ENCODE measurements at regions not wholly inside any gene's neighbourhood (a gene's known extent, or its start where the extent isn't known, plus 50 kb on each side); places are given as distances from the start of the nearest gene placed in this dataset.

DNA sequence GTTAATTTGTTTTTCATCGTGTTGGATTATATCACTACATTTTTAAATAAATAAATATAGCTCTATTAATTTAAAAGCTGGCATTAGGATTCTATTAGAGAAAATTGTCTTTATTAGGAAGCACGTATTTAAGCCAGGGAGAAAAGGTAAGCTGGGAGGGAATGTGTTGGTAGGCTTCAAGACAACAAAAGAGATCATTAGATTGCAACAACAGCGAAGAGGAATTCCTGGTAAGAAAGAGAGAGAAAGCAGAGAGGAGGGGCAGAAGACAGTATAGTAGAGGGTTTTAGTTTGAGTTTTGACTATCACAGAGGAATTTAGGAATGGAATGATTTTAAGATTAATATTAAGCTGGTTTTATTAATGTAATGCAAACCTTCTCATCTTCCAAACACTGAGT is 613.6 kb upstream of the USP15 start:
- no peak for TF ChIP-seq CTCF (IDR thresholded peaks at IDR 0.05 in 2 of 3, conservative IDR thresholded peaks at IDR 0.05 in 1 of 3; ENCODE audit: insufficient read depth in 2 of 3, low read depth in 1 of 3, low read length in 3 of 3)
- TF ChIP-seq ZNF184 (CRISPR knock-in tag; IDR thresholded peaks at IDR 0.05), result no peak
- no peak for TF ChIP-seq FOXP1 (CRISPR knock-in tag; IDR thresholded peaks at IDR 0.05)
- no peak for TF ChIP-seq MAFG (tag; conservative IDR thresholded peaks at IDR 0.05)
- TF ChIP-seq CEBPB (tag; IDR thresholded peaks at IDR 0.05), result no peak
- TF ChIP-seq ATF3 (IDR thresholded peaks at IDR 0.05), result no peak
- no peak for TF ChIP-seq ATF3 (CRISPR knock-in tag; conservative IDR thresholded peaks at IDR 0.05)
- TF ChIP-seq, protein P1, sequence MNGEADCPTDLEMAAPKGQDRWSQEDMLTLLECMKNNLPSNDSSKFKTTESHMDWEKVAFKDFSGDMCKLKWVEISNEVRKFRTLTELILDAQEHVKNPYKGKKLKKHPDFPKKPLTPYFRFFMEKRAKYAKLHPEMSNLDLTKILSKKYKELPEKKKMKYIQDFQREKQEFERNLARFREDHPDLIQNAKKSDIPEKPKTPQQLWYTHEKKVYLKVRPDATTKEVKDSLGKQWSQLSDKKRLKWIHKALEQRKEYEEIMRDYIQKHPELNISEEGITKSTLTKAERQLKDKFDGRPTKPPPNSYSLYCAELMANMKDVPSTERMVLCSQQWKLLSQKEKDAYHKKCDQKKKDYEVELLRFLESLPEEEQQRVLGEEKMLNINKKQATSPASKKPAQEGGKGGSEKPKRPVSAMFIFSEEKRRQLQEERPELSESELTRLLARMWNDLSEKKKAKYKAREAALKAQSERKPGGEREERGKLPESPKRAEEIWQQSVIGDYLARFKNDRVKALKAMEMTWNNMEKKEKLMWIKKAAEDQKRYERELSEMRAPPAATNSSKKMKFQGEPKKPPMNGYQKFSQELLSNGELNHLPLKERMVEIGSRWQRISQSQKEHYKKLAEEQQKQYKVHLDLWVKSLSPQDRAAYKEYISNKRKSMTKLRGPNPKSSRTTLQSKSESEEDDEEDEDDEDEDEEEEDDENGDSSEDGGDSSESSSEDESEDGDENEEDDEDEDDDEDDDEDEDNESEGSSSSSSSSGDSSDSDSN (IDR thresholded peaks at IDR 0.05; ENCODE audit: borderline replicate concordance in 1 of 2, low read depth in 2 of 2, low read length in 2 of 2), result no peak
- no peak for TF ChIP-seq E2F3 (CRISPR knock-in tag; IDR thresholded peaks at IDR 0.05)
- TF ChIP-seq, protein P2, sequence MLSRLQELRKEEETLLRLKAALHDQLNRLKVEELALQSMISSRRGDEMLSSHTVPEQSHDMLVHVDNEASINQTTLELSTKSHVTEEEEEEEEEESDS (CRISPR knock-in tag; IDR thresholded peaks at IDR 0.05), result no peak
- no peak for TF ChIP-seq ZNF507 (tag; conservative IDR thresholded peaks at IDR 0.05)
- no peak for TF ChIP-seq GATA2 (CRISPR knock-in tag; IDR thresholded peaks at IDR 0.05)
- TF ChIP-seq GMEB1 (CRISPR knock-in tag; IDR thresholded peaks at IDR 0.05), result no peak
- TF ChIP-seq EZH2 (IDR thresholded peaks at IDR 0.05; ENCODE audit: borderline replicate concordance, low read depth, low read length), result no peak
- TF ChIP-seq ZBED1 (IDR thresholded peaks at IDR 0.05), result no peak

All from K562 (cell line).